ENCODE measurements at regions not wholly inside any gene's neighbourhood (a gene's known extent, or its start where the extent isn't known, plus 50 kb on each side); places are given as distances from the start of the nearest gene placed in this dataset.

DNA sequence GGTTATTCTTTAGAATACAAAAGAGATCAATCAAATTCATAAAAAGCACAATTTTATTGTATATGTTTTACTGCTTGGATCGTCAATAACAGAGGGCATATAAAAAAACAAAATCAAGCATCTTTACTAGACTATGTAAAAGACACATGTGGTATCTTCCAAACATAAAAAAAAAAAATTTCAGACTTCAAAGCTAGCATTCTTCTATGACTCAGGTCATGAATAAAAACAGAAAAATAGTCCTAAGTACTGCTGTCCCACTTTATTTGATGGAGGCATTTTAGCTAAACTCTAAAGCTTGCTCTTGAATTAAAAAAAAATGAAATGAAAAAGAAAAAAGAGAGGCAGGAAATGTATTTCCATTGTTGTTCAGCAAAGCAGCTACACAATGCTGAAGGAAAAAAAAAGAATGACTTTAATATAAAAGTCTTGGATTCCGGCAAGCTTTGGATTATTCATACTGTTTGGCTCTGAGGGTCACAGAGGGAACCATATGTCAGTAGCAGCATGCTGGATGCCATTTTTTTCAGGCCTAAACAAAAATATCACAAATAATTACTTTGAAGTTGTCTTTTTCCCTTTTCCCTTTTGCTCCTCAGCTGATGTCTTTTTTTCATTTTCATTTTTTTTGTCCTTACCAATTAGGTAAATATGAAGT lies 249.1 kb upstream of the DIAPH2 start:
- DNase-seq, result no peak
- no peak for FAIRE-seq

DNA sequence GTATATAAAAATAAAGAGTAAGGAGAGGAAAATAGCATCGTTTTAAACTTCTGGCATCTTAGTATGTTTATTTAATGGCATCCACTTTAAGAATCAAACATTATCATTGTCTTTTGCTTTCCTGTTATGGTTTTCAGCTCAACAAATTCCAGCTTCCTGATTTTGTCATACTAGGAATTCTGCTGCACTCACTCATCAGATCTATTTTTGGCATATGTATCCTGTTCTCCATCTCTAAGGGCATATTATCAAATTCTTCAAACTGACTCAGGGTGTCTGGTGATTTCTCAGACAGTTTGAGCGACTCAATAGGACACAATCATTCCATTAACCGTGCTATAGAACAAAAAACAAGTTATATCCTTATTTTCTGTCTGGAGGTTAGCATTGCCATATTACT lies 248.5 kb upstream of the DIAPH2 start:
- WGBS, 3 donors, result 56 to 81% (median 62%) methylated on average over 3 of the region's 3 CpGs
- H3K4me1 ChIP-seq (ENCODE audit: control insufficient read depth in 3 of 3, insufficient read depth in 2 of 3, low read depth in 1 of 3, low read length in 2 of 3), result no peaks in the 10 kb centered on the region
- H3K9me3 ChIP-seq (ENCODE audit: control insufficient read depth in 2 of 2, insufficient read depth in 1 of 2, low read depth in 1 of 2, low read length in 1 of 2), result no peaks in the 10 kb centered on the region
- DNase-seq, result no peak
- no peak overlapping the region for H3K4me3 ChIP-seq (ENCODE audit: low read depth in 1 of 3, low read length in 3 of 3)
- no peak overlapping the region for H3K27ac ChIP-seq (ENCODE audit: low read depth in 1 of 3, low read length in 2 of 3)
- no peak for FAIRE-seq
- no peaks in the 10 kb centered on the region for H3K36me3 ChIP-seq (ENCODE audit: control insufficient read depth in 3 of 3, insufficient read depth in 2 of 3, low read depth in 1 of 3, low read length in 3 of 3)
- H3K27me3 ChIP-seq (ENCODE audit: control insufficient read depth in 3 of 3, insufficient read depth in 3 of 3, low read length in 3 of 3), result no peaks in the 10 kb centered on the region

More for the DNA sequence above, 249.1 kb upstream of the DIAPH2 start:
- 74 to 85% (median 85%) methylated on average over 2 of the region's 2 CpGs for WGBS, 3 donors
- Histone ChIP-seq H3K4me1 (ENCODE audit: control insufficient read depth in 3 of 3, insufficient read depth in 2 of 3, low read depth in 1 of 3, low read length in 2 of 3) (no peaks in the 10 kb centered on the region), H3K27me3 (ENCODE audit: control insufficient read depth in 3 of 3, insufficient read depth in 3 of 3, low read length in 3 of 3) (no peaks in the 10 kb centered on the region), H3K27ac (ENCODE audit: low read depth in 1 of 3, low read length in 2 of 3) (no peak overlapping the region), H3K9me3 (ENCODE audit: control insufficient read depth in 2 of 2, insufficient read depth in 1 of 2, low read depth in 1 of 2, low read length in 1 of 2) (no peaks in the 10 kb centered on the region), H3K36me3 (ENCODE audit: control insufficient read depth in 3 of 3, insufficient read depth in 2 of 3, low read depth in 1 of 3, low read length in 3 of 3) (no peaks in the 10 kb centered on the region), H3K4me3 (ENCODE audit: low read depth in 1 of 3, low read length in 3 of 3) (no peak overlapping the region)

DNA sequence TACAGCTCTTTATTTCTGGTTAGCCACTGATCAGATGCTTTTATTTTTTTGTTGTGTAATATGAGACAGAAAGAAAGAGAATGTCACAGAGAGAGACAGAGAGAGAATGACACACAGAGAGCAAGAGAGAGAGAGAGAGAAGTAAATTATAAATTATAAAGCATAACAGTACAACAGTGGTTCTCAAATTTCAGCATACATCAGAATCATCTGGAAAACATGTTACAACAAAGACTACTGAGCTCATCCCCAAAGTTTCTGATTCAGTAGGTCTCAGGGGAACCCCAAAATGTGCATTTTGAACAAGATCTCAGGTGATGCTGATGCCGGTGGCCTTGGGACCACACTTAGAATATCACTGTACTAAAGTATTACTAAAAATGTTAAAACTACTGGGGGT lies 245.8 kb upstream of the DIAPH2 start:
- Histone ChIP-seq H3K36me3 (ENCODE audit: control insufficient read depth in 3 of 3, insufficient read depth in 2 of 3, low read depth in 1 of 3, low read length in 3 of 3) (no peaks in the 10 kb centered on the region), H3K27ac (ENCODE audit: low read depth in 1 of 3, low read length in 2 of 3) (no peak overlapping the region), H3K4me3 (ENCODE audit: low read depth in 1 of 3, low read length in 3 of 3) (no peak overlapping the region), H3K4me1 (ENCODE audit: control insufficient read depth in 3 of 3, insufficient read depth in 2 of 3, low read depth in 1 of 3, low read length in 2 of 3) (no peaks in the 10 kb centered on the region), H3K27me3 (ENCODE audit: control insufficient read depth in 3 of 3, insufficient read depth in 3 of 3, low read length in 3 of 3) (no peaks in the 10 kb centered on the region), H3K9me3 (ENCODE audit: control insufficient read depth in 2 of 2, insufficient read depth in 1 of 2, low read depth in 1 of 2, low read length in 1 of 2) (no peaks in the 10 kb centered on the region)
- no peak for FAIRE-seq
- WGBS, 3 donors, result 90 to 100% (median 95%) methylated on average over 1 of the region's 1 CpG
- no peak for DNase-seq

DNA sequence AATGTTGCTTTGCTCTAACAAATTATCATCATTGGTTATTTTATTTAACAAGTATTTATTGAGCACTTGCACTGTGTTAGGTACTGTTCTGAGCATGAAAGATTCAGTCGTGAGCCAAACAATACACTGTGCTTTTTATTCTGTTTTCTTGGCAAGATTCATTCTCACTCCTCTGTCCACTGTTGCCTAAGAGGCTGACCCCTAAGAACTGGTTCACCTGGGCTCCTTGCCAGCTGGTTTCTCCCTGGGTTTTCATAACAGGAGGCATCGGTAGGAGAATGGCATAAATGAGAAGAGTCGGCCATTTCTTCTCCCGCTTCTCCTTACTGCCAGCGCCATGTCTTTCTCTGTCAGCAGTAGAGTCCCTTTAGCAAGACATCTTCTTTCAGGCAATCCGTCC lies 243.7 kb upstream of the DIAPH2 start:
- Histone ChIP-seq H3K27me3 (ENCODE audit: control insufficient read depth in 3 of 3, insufficient read depth in 3 of 3, low read length in 3 of 3) (no peaks in the 10 kb centered on the region), H3K36me3 (ENCODE audit: control insufficient read depth in 3 of 3, insufficient read depth in 2 of 3, low read depth in 1 of 3, low read length in 3 of 3) (no peaks in the 10 kb centered on the region), H3K4me1 (ENCODE audit: control insufficient read depth in 3 of 3, insufficient read depth in 2 of 3, low read depth in 1 of 3, low read length in 2 of 3) (no peaks in the 10 kb centered on the region), H3K27ac (ENCODE audit: low read depth in 1 of 3, low read length in 2 of 3) (no peak overlapping the region), H3K4me3 (ENCODE audit: low read depth in 1 of 3, low read length in 3 of 3) (no peak overlapping the region), H3K9me3 (ENCODE audit: control insufficient read depth in 2 of 2, insufficient read depth in 1 of 2, low read depth in 1 of 2, low read length in 1 of 2) (no peaks in the 10 kb centered on the region)
- no peak for DNase-seq
- 84 to 89% (median 86%) methylated on average over 6 of the region's 6 CpGs for WGBS, 3 donors
- FAIRE-seq, result no peak

DNA sequence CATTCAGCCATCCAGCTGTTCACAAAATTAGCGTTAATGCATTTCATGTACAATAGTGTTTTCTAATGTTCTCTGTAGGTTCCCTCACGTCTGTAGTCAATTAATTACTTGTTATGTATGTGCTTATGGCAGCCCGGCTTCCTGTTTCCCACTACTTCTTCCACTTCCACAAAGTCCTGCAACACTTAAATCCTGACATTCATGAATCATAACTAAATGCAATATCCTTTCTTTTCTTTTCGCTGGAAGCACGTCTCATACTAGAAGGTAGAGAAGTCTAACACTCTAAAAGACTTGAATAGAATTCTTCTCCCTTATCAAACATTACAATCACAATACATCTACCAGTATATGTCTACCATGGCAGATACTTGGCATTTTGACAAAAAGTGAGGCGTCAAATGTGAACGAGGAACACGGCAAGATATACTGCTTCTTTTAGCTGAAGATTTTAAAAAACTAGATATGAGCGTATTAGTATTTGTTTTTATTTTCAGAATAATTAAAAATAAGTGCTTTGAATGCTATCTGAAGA lies 239.0 kb upstream of the DIAPH2 start:
- Histone ChIP-seq H3K27me3 (ENCODE audit: control insufficient read depth in 3 of 3, insufficient read depth in 3 of 3, low read length in 3 of 3) (no peaks in the 10 kb centered on the region), H3K36me3 (ENCODE audit: control insufficient read depth in 3 of 3, insufficient read depth in 2 of 3, low read depth in 1 of 3, low read length in 3 of 3) (no peaks in the 10 kb centered on the region), H3K9me3 (ENCODE audit: control insufficient read depth in 2 of 2, insufficient read depth in 1 of 2, low read depth in 1 of 2, low read length in 1 of 2) (no peaks in the 10 kb centered on the region), H3K4me3 (ENCODE audit: low read depth in 1 of 3, low read length in 3 of 3) (no peak overlapping the region), H3K4me1 (ENCODE audit: control insufficient read depth in 3 of 3, insufficient read depth in 2 of 3, low read depth in 1 of 3, low read length in 2 of 3) (no peaks in the 10 kb centered on the region), H3K27ac (ENCODE audit: low read depth in 1 of 3, low read length in 2 of 3) (no peak overlapping the region)
- no peak for DNase-seq
- FAIRE-seq, result no peak
- 59 to 65% (median 64%) methylated on average over 9 of the region's 9 CpGs for WGBS, 3 donors

DNA sequence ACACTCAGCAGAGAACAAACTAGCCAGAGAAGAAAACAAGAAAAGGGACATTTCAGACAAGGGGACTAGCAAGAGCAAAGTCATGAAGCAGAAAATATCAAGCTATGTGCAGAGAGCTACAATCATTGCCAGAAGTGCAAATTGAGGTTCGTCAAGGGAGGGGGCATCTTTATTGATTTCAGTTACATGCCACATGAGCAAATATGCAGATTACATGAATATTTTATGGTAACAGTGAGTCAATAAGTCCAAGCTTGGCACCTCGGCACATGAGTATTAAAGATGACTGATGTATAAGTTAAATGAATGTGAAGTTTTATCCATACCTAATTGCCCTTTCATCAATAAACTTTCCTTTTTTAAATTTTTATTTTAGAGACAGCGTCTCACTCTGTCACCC lies 238.1 kb upstream of the DIAPH2 start:
- Histone ChIP-seq H3K36me3 (ENCODE audit: control insufficient read depth in 3 of 3, insufficient read depth in 2 of 3, low read depth in 1 of 3, low read length in 3 of 3) (no peaks in the 10 kb centered on the region), H3K9me3 (ENCODE audit: control insufficient read depth in 2 of 2, insufficient read depth in 1 of 2, low read depth in 1 of 2, low read length in 1 of 2) (no peaks in the 10 kb centered on the region), H3K27ac (ENCODE audit: low read depth in 1 of 3, low read length in 2 of 3) (no peak overlapping the region), H3K4me1 (ENCODE audit: control insufficient read depth in 3 of 3, insufficient read depth in 2 of 3, low read depth in 1 of 3, low read length in 2 of 3) (no peaks in the 10 kb centered on the region), H3K27me3 (ENCODE audit: control insufficient read depth in 3 of 3, insufficient read depth in 3 of 3, low read length in 3 of 3) (no peaks in the 10 kb centered on the region), H3K4me3 (ENCODE audit: low read depth in 1 of 3, low read length in 3 of 3) (no peak overlapping the region)
- DNase-seq (no peak), FAIRE-seq (no peak)
- 67 to 89% (median 86%) methylated on average over 3 of the region's 3 CpGs for WGBS, 3 donors

DNA sequence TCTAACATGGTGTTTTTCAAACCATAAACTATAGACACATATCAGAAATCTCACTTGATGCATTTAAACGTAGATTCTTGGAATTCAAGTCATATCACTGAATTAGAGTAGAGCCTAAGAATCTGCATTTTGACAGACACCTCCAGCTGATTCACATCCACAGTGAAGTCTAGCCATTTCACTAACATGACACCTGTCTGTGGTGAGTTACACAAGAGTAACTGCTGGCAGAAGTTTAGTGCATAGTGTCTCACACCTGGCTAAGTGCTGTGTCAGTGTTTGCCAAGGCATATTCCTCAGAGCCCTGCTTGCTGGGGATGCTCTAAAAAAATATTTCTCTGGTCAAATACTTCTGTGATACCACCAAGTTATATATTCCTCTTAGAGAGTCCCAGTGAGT lies 237.5 kb upstream of the DIAPH2 start:
- WGBS, 3 donors, result 48 to 86% (median 74%) methylated on average over 1 of the region's 1 CpG
- no peaks in the 10 kb centered on the region for H3K36me3 ChIP-seq (ENCODE audit: control insufficient read depth in 3 of 3, insufficient read depth in 2 of 3, low read depth in 1 of 3, low read length in 3 of 3)
- no peaks in the 10 kb centered on the region for H3K4me1 ChIP-seq (ENCODE audit: control insufficient read depth in 3 of 3, insufficient read depth in 2 of 3, low read depth in 1 of 3, low read length in 2 of 3)
- H3K9me3 ChIP-seq (ENCODE audit: control insufficient read depth in 2 of 2, insufficient read depth in 1 of 2, low read depth in 1 of 2, low read length in 1 of 2), result no peaks in the 10 kb centered on the region
- FAIRE-seq (no peak), DNase-seq (no peak)
- no peaks in the 10 kb centered on the region for H3K27me3 ChIP-seq (ENCODE audit: control insufficient read depth in 3 of 3, insufficient read depth in 3 of 3, low read length in 3 of 3)
- no peak overlapping the region for H3K4me3 ChIP-seq (ENCODE audit: low read depth in 1 of 3, low read length in 3 of 3)
- no peak overlapping the region for H3K27ac ChIP-seq (ENCODE audit: low read depth in 1 of 3, low read length in 2 of 3)

DNA sequence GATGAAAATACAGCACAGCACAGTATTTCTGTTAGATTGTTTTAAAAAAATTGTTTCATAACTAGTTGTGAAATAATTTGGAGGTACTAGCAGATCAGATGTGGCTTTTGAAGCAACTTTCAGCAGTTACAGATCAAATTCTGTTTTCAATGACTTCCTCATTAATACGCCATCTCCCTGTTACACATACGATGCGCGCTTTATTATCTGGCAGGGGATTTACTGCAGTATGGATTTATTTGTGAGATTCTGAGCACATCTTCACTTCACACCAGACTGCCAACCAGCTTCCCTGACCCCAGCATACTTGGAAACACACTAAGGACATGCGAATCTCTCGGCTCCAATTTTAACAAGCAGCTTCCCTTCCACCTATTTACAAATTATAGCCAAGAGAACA lies 235.5 kb upstream of the DIAPH2 start:
- H3K27me3 ChIP-seq (ENCODE audit: control insufficient read depth in 3 of 3, insufficient read depth in 3 of 3, low read length in 3 of 3), result no peaks in the 10 kb centered on the region
- H3K9me3 ChIP-seq (ENCODE audit: control insufficient read depth in 2 of 2, insufficient read depth in 1 of 2, low read depth in 1 of 2, low read length in 1 of 2), result no peaks in the 10 kb centered on the region
- no peaks in the 10 kb centered on the region for H3K36me3 ChIP-seq (ENCODE audit: control insufficient read depth in 3 of 3, insufficient read depth in 2 of 3, low read depth in 1 of 3, low read length in 3 of 3)
- DNase-seq, result no peak
- no peak overlapping the region for H3K4me3 ChIP-seq (ENCODE audit: low read depth in 1 of 3, low read length in 3 of 3)
- no peaks in the 10 kb centered on the region for H3K4me1 ChIP-seq (ENCODE audit: control insufficient read depth in 3 of 3, insufficient read depth in 2 of 3, low read depth in 1 of 3, low read length in 2 of 3)
- WGBS, 3 donors, result 83 to 98% (median 91%) methylated on average over 6 of the region's 6 CpGs
- no peak overlapping the region for H3K27ac ChIP-seq (ENCODE audit: low read depth in 1 of 3, low read length in 2 of 3)
- FAIRE-seq, result no peak

DNA sequence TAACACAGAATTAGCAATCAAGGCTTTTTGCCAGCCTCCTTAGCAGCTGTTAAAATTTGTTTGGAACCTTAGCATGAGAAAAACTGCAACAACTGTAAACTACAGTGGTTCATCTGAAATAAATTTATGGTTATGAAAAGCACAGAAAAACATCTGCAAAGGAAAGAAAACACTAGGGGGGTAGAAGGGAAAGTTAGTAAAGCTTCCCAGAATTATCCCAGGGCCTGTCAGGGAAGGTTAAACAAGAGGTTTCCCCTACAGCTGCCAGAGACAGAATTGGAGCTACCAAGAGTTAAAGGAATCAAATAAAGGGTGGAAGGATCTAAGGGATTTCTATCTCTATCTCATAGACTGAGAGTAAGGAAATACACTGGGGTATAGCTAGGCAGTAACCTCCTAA lies 234.7 kb upstream of the DIAPH2 start:
- Histone ChIP-seq H3K27ac (ENCODE audit: low read depth in 1 of 3, low read length in 2 of 3) (no peak overlapping the region), H3K4me3 (ENCODE audit: low read depth in 1 of 3, low read length in 3 of 3) (no peak overlapping the region), H3K27me3 (ENCODE audit: control insufficient read depth in 3 of 3, insufficient read depth in 3 of 3, low read length in 3 of 3) (no peaks in the 10 kb centered on the region), H3K36me3 (ENCODE audit: control insufficient read depth in 3 of 3, insufficient read depth in 2 of 3, low read depth in 1 of 3, low read length in 3 of 3) (no peaks in the 10 kb centered on the region), H3K9me3 (ENCODE audit: control insufficient read depth in 2 of 2, insufficient read depth in 1 of 2, low read depth in 1 of 2, low read length in 1 of 2) (no peaks in the 10 kb centered on the region), H3K4me1 (ENCODE audit: control insufficient read depth in 3 of 3, insufficient read depth in 2 of 3, low read depth in 1 of 3, low read length in 2 of 3) (no peaks in the 10 kb centered on the region)
- FAIRE-seq (no peak), DNase-seq (no peak)
